Activated CD8-positive, alpha-beta memory T cell treated with anti-CD3 and anti-CD28 coated beads for 36 hours (primary cell): ENCODE measurements at regions not wholly inside any gene's neighbourhood (a gene's known extent, or its start where the extent isn't known, plus 50 kb on each side); places are given as distances from the start of the nearest gene placed in this dataset.

Experiments used
- CTCF ChIA-PET: fragments of 350-600 bp; sonication (Branson Sonifier 250); formaldehyde crosslinking; loops from one replicate; lab custom pipeline; 2021; ENCODE audit warnings: antibody characterized with exemption; lab: Charles Lee
- POLR2A ChIA-PET: fragments of 350-600 bp; sonication (Branson Sonifier 250); formaldehyde crosslinking; loops from one replicate; lab custom pipeline; 2021; ENCODE audit warnings: antibody characterized with exemption; lab: Charles Lee

DNA sequence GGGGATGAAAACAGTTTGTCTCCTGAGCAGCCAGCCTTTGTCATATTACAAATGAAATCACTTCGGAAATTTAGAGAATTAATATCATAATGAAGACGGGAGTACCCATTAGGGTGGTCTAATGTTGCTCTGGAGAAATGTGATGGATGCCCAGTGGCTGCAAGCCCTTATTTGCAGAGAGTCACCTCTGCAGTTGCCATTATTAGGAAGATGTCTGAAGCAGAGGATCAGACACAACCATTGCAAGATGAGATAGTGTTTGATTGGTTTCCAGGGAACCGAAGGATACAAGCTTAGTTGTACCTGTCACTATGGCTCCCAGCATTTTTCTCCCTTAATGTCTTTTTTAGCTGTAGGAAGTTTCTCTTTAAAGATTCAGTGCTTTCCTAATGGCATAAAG is 272.4 kb downstream of the FIGN start:
- ChIA-PET POLR2A (no interaction called here), CTCF (no interaction called here)

DNA sequence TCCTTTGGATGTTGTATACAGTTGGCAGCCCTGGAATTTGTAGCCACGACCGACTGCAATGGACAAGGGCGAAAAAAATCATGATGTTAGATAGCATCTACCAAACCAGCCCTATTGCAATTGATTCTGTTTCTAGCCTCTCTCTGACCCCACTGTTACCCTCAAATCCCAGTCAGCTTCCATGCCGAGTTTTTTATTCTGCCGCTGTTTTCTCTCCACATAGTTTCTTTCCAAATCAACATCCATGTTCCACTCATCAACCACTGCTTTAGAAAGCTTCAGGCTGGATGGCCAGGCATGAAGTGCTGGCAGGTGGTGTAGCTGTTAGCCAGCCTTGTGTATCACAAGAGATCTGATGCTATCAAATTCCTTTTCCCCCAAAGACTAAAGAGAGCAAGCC is 272.8 kb downstream of the FIGN start:
- CTCF ChIA-PET: no interaction called here
- POLR2A ChIA-PET: no interaction called here

DNA sequence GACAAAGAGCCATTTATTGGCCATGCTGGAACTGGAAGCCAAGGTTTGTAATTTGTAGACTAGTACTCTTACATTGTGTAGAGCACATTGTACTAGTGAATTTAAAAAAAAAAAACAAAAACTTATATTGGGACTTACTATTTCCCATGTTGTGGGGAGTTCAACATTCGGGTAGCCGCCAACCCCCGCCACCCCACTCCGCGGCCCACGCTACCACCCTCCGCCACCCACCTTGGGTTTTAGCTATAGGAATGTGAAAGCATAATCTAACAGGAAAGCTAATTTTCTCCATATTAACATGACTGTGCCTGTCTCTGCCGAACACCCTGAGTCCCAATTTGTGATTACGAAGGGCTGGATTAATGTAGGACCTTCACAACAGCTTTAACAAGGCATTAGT is 275.8 kb downstream of the FIGN start:
- ChIA-PET CTCF (interaction anchor here (0.5 kb wide), 1 partner anchor 113 kb away, joined by 3 read pairs; no protein-coding TSS in a partner anchor), POLR2A (no interaction called here)

DNA sequence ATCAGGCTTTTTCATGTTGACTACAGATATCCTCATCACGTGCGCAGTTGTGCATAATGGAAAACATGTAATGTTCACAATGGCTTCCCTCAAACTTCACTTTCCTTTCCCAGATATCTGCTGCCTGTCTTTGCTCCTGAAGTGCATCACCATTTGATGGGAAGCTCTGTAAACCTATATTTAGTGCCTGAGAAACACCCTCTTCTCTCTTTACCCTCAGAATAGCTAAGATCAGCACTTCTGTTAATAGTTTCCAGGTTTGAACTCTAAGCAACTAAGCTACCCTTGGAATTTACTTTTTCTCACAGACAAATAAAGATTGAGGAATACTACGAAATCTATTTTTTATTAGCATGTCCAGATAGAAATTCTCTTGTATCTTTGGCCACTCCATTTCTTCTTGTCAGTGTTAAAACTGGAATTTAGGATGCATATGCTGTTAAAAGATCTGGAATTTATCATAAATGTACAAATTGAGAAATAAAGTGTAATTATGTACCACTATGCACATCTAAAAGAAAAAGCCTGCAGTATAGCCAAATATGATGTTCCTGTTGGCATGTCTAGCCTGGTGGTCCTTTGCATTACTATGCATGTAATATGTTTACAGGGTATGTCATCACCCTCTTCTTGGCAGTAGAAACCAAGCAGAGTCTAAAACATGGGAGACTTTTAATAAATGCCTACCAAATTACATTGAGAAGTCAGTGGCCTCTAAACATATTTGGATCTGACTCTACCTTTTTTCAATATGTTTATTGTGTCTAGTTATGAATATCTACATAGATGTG is 278.7 kb downstream of the FIGN start:
- CTCF ChIA-PET: no interaction called here

DNA sequence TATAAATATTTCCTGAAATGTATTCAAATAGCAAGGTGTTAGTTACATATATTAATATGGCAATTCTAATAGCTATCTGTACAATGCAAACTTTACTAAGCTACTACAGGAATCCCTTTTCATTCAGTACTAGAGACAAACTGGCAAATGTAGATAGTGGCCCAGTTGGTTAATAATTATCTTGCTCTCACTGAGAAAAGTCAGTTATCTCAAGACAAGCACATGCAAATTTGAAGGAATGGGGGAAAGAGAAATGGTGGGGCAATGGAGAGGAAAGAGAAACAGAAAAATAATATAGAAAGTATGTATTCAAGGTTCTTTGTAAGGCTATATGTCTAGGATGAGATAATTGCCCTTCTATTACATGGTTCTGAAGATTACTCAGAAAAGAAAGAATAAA is 280.0 kb downstream of the FIGN start:
- ChIA-PET CTCF (no interaction called here), POLR2A (no interaction called here)

More for the DNA sequence above, 278.7 kb downstream of the FIGN start:
- POLR2A ChIA-PET: no interaction called here

DNA sequence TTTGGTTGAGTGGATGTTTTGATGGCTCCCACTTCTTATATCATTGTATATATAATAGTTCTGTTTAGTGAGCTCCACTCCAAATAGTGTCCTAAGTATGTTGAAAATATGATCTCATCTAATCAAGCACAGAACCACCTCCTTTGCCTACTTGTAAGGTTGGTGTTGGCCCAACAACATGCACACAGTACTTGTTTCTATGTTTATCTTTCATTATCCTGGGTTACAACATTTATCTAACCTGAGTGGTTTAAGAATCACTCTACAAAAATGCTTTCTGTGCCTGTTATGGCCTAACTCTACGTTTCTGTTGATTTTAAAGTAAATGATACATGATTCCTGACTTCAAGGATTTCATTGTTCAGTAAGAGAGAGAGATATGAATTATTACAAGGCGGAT is 281.9 kb downstream of the FIGN start:
- POLR2A ChIA-PET: no interaction called here
- CTCF ChIA-PET: no interaction called here

DNA sequence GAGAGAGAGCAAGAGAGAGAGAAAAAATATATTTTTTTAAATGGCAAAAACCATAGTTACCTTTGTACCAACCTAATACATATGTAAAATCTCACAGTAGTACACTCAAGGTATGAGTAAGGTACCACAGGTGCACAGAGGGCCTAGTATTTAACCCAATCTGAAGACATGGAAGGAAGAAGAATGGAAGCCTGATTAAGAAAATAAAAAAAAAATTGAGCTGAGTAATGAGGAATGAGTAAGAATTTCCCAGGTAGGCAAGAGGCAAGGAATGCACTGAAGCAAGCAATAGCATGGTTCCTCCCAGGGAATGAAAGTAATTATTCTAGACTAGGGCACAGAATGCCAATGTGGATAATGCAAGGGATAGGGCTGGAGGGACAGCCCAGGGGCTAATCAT is 294.2 kb downstream of the FIGN start:
- POLR2A ChIA-PET: no interaction called here
- CTCF ChIA-PET: no interaction called here

DNA sequence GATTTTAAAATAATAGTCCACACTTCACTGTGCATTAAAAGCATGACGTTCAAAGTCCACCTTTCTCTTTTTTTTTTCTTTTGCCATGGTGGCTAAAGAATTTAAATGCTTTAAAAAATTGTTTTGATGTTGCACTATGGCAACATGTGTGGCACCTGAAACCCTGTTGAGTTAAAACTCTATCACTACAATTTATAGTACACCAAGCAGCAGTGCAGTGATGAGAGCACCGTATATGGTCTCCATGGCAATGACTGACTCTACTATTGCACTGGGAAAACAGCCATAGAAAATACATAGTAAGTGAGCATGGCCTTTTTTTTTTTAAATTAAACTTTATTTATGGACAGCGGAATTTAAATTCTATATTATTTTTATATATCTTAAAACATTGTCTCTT is 298.8 kb downstream of the FIGN start:
- CTCF ChIA-PET: no interaction called here
- POLR2A ChIA-PET: no interaction called here

DNA sequence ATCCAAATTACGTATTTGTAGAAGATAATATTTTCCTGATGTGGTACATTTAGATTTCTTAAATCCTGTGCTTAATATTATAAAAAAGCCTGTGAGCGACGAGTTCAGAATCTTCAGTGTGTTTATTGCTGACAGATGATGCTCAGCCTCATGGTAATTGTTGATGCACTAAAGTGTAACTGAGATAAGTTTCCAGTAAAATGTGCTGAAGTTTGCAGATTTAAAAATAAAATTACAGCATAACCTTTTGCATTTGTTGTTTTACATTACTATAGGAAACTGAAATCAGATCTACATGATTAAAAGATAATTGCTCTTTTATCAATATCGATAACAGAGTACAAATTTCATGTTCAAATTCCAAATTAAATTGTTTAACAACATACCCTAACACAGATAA is 307.6 kb downstream of the FIGN start:
- POLR2A ChIA-PET: no interaction called here
- CTCF ChIA-PET: no interaction called here

DNA sequence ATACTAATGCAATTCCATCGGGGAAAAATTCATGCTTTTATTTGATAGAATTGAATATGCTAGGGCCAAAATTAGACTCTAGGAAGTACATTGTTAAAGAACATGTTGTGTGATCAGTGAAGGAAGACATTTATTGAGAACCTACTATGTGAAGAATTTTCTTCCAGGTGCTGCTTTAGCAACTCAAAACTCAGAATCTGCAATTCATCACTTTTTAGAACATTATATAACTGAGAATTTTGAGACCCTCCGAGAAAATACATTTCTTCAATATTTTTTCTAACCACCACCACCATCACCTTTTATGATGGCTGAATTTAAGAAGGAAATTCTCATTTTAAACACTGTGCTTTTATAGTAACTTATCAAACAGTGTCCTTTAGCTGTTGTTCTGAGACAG is 315.2 kb downstream of the FIGN start:
- CTCF ChIA-PET: no interaction called here

DNA sequence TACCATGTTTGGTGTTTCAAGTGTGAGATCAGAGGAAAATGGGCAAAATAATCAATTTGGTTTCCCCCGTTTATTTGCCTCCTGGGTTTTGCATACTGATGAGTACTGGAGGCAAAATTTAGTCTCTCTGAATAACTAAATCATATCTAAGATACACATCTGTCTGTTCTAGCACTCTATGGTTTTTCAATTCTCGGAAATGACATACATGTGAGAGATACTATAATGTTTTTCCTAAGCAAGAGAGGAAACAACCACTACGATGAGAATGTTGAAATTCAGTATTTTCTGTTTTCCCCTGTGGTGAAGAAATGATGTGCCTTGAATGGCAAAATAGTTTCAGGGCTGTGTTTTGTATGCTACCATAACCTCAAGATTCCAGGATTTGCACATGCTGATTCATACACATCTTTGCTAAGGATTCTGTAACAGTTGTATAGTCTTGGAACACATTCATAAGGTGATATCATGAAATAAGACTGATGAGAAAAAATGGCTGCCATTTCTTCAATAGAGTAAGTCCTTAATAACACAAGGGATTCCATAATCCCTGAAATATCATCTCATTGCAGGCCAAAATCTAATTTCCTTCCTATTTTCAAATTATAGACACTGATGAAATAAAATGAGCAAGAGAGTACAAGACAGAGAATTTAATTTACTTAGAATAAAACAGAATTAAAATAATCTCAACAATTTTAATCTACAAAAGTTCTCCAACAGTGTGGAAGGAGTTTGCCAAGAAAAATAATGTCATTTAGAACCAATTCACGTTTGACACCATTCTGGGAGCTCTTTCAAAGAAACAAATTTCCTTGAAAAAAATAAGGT is 316.6 kb downstream of the FIGN start:
- CTCF ChIA-PET: no interaction called here
- POLR2A ChIA-PET: no interaction called here

More for the DNA sequence above, 315.2 kb downstream of the FIGN start:
- POLR2A ChIA-PET: no interaction called here

DNA sequence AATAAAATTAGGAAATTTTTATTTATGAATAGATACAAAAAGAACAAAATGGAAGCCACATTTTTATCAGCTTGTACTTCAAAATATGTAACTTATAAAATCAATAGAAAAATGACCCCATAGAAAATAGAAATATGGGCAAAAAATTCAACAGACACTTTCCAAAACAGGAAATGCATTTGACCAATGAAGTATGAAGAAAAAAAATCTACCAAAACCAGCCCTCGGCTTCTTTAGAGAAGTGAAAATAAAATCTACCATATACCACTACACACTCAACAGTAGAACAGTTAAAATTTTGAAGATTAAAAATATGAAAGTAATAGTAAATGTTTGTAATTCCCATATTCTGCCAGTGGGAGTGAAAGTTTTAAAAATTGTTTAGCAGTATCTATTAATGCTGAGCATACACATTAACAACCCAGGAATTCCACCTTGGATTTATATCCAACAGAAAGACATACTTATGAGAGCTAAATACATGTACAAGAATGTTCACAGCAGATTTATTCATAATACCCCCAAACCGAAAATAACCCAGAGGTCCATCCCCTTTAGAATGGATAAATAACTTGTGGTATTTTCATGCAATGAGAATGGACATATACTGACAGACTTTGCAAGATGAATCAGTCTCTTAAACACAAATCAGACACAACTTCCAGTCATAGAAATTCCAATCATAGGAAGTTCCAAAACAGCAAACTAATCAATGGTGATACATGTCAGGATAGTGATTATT is 318.0 kb downstream of the FIGN start:
- POLR2A ChIA-PET: no interaction called here

DNA sequence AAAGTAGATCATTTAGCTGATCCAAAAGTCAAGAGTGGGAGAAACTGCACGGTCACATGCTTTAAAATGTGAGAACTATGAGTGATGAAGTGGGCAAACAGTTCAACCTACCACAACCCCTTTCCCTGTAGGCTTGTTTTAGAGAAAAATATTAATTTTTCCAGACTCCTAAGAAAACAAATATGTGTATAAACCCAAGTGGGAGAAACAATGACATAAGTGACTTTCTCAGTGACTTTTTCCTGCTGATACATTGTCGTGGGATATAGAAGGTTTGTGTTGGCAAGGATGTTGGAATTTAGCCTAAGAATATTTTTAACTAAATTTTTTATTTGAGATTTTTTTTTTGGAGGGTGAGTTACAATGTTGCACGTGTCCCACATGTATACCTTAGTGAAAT is 321.7 kb downstream of the FIGN start:
- POLR2A ChIA-PET: no interaction called here

More for the DNA sequence above, 318.0 kb downstream of the FIGN start:
- CTCF ChIA-PET: no interaction called here

DNA sequence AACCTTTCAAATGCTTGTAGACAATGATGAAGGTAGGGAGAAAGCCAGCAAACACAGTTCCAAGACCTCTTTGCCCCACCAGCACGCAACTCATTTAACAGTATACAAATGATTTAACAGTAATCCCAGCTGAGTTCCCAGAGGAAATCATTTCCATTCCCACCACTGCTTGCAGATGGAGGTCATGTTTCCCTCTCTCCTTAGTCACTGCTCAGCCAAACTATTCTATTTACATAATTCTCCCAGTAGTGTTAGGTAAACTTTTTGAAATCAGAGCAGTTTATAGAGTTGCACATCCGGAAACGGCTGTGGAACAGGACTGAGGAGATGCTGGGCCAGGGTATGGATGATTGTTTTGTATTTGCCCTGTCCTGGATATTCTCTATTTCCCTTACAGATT is 328.5 kb downstream of the FIGN start:
- ChIA-PET POLR2A (no interaction called here), CTCF (no interaction called here)

More for the DNA sequence above, 321.7 kb downstream of the FIGN start:
- CTCF ChIA-PET: no interaction called here

DNA sequence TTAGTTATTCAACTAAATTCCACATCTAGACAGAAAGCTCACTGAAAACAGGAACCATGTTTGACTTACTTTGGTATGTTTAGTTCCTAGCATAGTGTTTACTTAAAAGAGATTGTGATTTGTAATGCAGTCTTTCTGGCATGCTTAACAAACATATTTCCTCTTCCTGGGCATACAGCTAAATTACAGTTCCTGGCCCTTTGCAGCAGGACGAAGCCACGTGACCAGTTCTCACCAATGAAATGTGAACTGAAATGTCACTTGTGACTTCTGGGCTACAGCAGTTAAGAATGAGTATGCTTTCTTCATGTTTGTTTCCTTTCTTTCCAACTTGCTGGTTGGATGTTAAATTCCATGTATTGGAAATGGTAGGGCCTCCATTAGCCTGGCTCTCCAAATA is 330.5 kb downstream of the FIGN start:
- CTCF ChIA-PET: no interaction called here

DNA sequence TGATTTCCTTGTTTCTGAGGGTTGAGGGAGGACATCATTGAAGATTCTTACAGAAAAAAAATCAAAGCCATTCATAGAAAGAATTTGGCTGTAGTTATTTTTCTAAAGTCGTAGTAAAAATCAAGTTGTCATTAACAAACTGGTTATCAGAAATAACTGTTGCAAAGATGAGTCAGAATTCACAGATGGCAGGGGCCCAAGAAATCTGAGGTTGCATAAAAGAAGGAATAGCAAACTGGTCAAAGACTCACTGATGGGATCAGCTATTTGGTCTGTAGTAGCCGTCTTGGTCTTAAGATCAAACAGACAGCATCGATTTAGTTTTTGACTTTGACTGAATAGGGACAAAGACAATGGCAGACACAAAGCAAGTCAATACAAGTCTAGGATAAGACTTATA is 334.3 kb downstream of the FIGN start:
- ChIA-PET CTCF (no interaction called here), POLR2A (no interaction called here)

More for the DNA sequence above, 330.5 kb downstream of the FIGN start:
- POLR2A ChIA-PET: no interaction called here

DNA sequence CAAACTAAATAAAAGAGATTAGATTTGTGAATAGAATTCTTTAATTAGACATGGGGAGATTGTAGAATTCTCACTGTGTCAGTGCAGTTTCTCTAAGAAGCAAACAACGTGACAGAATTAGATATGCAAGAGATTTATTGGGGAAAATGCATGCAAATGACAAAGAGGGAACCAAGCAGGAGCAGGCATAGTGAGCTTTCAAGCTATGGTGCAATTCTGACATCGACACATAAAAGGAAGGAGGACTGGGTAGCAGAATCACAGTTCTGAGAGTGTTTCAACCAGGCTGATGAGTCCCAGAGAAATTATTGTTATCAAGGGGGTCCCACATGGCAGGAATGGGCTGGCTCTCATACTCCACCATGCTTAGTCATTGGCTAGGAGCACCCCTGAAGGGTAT is 338.4 kb downstream of the FIGN start:
- CTCF ChIA-PET: no interaction called here

DNA sequence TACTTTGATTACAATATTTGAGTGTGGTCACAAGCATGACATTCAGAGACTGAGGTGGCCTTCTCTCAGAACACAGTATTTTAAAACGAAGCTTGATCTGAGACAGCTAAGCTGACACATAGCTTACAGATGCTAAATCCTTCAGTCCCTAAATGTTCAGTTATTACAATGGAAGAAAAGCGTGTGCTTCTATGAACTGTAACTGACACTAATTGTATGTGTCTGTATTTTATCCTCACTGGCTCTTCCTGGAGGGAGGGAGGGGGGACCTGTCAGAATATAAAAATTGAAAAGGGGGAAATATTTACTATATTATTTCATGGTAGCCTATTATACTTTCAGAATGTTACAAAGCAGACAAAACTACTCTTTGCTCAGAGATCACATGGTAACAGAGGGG is 340.2 kb downstream of the FIGN start:
- CTCF ChIA-PET: no interaction called here
- POLR2A ChIA-PET: no interaction called here

More for the DNA sequence above, 338.4 kb downstream of the FIGN start:
- POLR2A ChIA-PET: no interaction called here

DNA sequence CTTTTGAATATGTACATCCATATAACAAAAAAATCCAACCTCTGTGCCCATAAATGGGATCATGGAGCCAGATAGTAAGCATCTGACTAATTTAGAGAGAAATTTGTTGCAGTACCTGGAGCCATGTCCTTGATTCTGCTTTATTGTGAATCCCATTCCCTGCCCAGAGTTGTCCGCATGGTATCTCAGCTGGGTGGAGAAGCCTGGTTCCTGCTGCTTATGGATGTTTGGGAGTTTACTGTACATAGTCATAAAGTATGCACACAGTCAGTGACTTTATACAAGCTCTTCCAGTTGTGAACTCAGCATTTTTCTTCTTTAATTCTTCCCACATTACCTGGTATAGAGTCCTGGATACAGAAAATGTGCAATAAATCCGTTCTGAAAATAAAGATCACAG is 346.0 kb downstream of the FIGN start:
- POLR2A ChIA-PET: no interaction called here
- CTCF ChIA-PET: no interaction called here

DNA sequence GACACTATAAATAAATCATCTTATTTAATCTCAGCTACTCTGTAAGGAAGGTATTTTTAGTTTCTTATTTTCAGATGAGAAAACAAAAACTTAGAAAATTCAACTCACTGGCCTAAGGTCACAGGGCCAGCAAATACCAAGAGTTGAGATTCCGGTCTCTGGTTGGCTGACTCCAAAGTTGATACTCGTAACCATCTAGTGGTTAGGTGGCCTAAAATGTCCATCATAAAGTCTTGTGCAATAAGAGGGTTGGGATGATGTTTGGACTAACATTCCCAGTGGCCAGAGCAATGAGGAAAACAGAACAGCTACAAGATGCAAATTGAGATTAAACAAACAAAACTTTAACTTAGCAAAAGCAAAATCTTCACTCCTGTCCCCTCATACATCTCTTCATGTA is 360.3 kb downstream of the FIGN start:
- POLR2A ChIA-PET: no interaction called here
- CTCF ChIA-PET: no interaction called here
